ENCODE measurements at regions not wholly inside any gene's neighbourhood (a gene's known extent, or its start where the extent isn't known, plus 50 kb on each side); places are given as distances from the start of the nearest gene placed in this dataset.

GRCh38 chr1:116306102-116306501 is 66.9 kb upstream of the ATP1A1 start:
- TF ChIP-seq CTCF (conservative IDR thresholded peaks at IDR 0.05; ENCODE audit: low read depth in 2 of 2) = no peak
- TF ChIP-seq REST (IDR thresholded peaks at IDR 0.05; ENCODE audit: unreplicated experiment) = no peak
- no peak for TF ChIP-seq EZH2 (IDR thresholded peaks at IDR 0.05; ENCODE audit: low read depth, unreplicated experiment)
- no peak for TF ChIP-seq POLR2AphosphoS5 (IDR thresholded peaks at IDR 0.05; ENCODE audit: low read depth)
- TF ChIP-seq JUNB (IDR thresholded peaks at IDR 0.05; ENCODE audit: unreplicated experiment) = no peak
- TF ChIP-seq EZH2phosphoT487 (IDR thresholded peaks at IDR 0.05; ENCODE audit: unreplicated experiment) = no peak
- TF ChIP-seq NANOG (IDR thresholded peaks at IDR 0.05; ENCODE audit: borderline replicate concordance) = no peak
- TF ChIP-seq ZNF331 (CRISPR knock-in tag; IDR thresholded peaks at IDR 0.05; ENCODE audit: low read depth) = no peak
- no peak for TF ChIP-seq STAT1 (IDR thresholded peaks at IDR 0.05; ENCODE audit: unreplicated experiment)
- TF ChIP-seq ZNF114 (CRISPR knock-in tag; IDR thresholded peaks at IDR 0.05) = no peak
- no peak for TF ChIP-seq CREB1 (CRISPR knock-in tag; IDR thresholded peaks at IDR 0.05; ENCODE audit: low read depth)
- no peak for TF ChIP-seq ETS1 (IDR thresholded peaks at IDR 0.05)
